Stomach (tissue), 4 donors: ENCODE measurements at regions not wholly inside any gene's neighbourhood (a gene's known extent, or its start where the extent isn't known, plus 50 kb on each side); places are given as distances from the start of the nearest gene placed in this dataset.

Source experiments
- EP300 ChIP-seq: sonication (generic); formaldehyde crosslinking; IDR thresholded peaks from one replicate; pipeline ENCODE4 v1.6.1; 2017; ENCODE audit warnings: antibody characterized with exemption
- POLR2A ChIP-seq, 4 donors: fragments of 450-650 bp; IDR thresholded peaks; one replicate each; pipeline ENCODE4 v1.6.1; 2016; ENCODE audit warnings: antibody characterized with exemption in 4 of 4, control low read depth in 2 of 4, mild to moderate bottlenecking in 1 of 4, moderate library complexity in 1 of 4
- TF ChIP-seq, protein P1 (sequence below), 7 experiments: fragments of 450-650 bp in 4 of 7; fragments of 200-600 bp in 3 of 7; sonication (generic) in 3 of 7; IDR thresholded peaks; one replicate each; pipeline ENCODE4 v1.5.1; 2016 to 2019; ENCODE audit warnings: antibody characterized with exemption in 7 of 7, control low read depth in 2 of 7, mild to moderate bottlenecking in 1 of 7

DNA sequence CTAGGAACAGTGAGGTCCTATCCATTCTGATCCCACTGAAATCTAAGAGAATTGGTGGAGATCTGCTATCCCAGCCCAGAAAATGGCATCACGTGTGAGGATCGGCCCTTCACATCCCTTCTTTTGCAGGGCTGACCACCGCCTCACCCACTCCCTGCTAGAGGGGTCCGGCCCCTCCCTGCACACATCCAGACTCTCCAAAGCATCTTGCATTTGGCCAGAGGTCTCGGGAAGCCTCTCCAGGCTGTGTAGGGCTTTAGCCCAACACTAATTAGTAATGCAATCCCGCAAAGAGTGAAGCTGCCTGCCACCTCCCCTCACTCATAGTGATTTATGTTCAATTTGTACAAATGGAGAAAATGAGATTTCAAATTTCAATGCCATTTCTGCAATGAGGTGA is 434.4 kb upstream of the ZFHX3 start:
- TF ChIP-seq, protein P1, sequence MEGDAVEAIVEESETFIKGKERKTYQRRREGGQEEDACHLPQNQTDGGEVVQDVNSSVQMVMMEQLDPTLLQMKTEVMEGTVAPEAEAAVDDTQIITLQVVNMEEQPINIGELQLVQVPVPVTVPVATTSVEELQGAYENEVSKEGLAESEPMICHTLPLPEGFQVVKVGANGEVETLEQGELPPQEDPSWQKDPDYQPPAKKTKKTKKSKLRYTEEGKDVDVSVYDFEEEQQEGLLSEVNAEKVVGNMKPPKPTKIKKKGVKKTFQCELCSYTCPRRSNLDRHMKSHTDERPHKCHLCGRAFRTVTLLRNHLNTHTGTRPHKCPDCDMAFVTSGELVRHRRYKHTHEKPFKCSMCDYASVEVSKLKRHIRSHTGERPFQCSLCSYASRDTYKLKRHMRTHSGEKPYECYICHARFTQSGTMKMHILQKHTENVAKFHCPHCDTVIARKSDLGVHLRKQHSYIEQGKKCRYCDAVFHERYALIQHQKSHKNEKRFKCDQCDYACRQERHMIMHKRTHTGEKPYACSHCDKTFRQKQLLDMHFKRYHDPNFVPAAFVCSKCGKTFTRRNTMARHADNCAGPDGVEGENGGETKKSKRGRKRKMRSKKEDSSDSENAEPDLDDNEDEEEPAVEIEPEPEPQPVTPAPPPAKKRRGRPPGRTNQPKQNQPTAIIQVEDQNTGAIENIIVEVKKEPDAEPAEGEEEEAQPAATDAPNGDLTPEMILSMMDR (IDR thresholded peaks at IDR 0.05): no peak
- no peak for TF ChIP-seq POLR2A (IDR thresholded peaks at IDR 0.05)
- TF ChIP-seq EP300: no peak
